Right atrium auricular region (tissue), 2 donors: ENCODE measurements at regions not wholly inside any gene's neighbourhood (a gene's known extent, or its start where the extent isn't known, plus 50 kb on each side); places are given as distances from the start of the nearest gene placed in this dataset.

Source experiments
- DNase-seq: peaks from one replicate; pipeline ENCODE4 v3.0.0-alpha.2; 2019; ENCODE audit warnings: low spot score
- H3K27ac ChIP-seq, 2 donors: fragments of 200-600 bp; sonication (generic); 1 replicate in 1 of 2; 2 replicates in 1 of 2; pipeline ENCODE4 v1.5.1; 2016 to 2019
- H3K27me3 ChIP-seq, 2 donors: fragments of 200-600 bp; sonication (generic); one replicate each; pipeline versions ENCODE4 v1.5.1 to v1.6.0; 2017 to 2019
- H3K36me3 ChIP-seq: fragments of 200-600 bp; sonication (generic); one replicate; pipeline ENCODE4 v1.5.1; 2016
- H3K4me1 ChIP-seq, 2 donors: fragments of 200-600 bp; sonication (generic); one replicate each; pipeline versions ENCODE4 v1.5.1 to v1.6.0; 2017 to 2019
- H3K4me3 ChIP-seq, 2 donors: fragments of 200-600 bp; sonication (generic); 1 replicate in 1 of 2; 2 replicates in 1 of 2; pipeline ENCODE4 v1.5.1; 2017 to 2019; ENCODE audit warnings: mild to moderate bottlenecking in 1 of 2, moderate library complexity in 1 of 2
- H3K9me3 ChIP-seq, 2 donors: fragments of 200-600 bp; sonication (generic); one replicate each; pipeline ENCODE4 v1.5.1; 2019
- CTCF ChIP-seq, 2 donors: fragments of 200-600 bp; sonication (generic); IDR thresholded peaks; one replicate each; pipeline ENCODE4 v1.5.1; 2019; ENCODE audit warnings: antibody characterized with exemption in 2 of 2

DNA sequence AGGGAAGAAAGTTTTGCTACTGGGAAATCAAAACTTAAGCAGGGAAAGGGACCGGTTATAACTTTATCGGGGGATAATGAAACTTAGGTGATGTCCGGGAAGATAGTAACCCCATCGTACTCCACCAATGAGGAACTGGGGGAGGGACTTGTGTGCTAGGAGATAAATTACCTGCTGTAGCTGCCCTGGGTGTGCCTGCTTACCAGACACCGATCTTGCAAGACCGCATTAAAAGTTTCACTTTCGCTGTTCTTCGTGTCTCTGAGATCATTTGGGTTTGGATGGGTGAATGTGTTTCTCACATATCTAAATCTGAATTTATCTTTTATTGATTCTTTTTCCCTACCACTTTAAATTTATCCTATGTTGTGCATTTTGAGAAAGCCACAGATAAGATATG lies 381.4 kb downstream of the SLITRK6 start:
- no peaks in the 10 kb centered on the region for H3K9me3 ChIP-seq
- no peak overlapping the region for H3K4me3 ChIP-seq
- no peaks in the 10 kb centered on the region for H3K4me1 ChIP-seq
- no peak for TF ChIP-seq CTCF (IDR thresholded peaks at IDR 0.05)
- no peak for DNase-seq
- no peaks in the 10 kb centered on the region for H3K36me3 ChIP-seq
- H3K27me3 ChIP-seq = no peaks in the 10 kb centered on the region
- no peak overlapping the region for H3K27ac ChIP-seq

GRCh38 chr13:85413664-85414063 lies 385.6 kb downstream of the SLITRK6 start:
- TF ChIP-seq CTCF (IDR thresholded peaks at IDR 0.05) = no peak

DNA sequence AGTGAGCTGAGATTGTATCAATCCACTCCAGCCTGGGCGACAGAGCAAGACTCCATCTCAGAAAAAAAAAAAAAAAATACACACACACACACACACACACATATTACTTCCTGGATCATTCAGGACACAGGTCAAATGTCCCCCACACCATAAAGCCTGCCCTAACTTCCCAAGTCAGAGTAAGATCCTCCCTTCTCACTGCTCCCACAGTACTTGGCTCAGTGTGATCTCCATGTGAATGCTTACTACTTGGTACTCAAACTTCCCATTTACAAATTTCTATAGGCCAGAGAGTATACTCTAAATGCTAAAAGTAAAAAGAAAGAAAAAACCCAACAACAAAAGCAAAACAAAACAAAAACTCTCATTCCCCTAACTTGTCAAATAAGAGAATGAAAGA lies 386.8 kb downstream of the SLITRK6 start:
- H3K4me3 ChIP-seq = no peak overlapping the region
- H3K36me3 ChIP-seq = no peaks in the 10 kb centered on the region
- H3K4me1 ChIP-seq = no peaks in the 10 kb centered on the region
- no peaks in the 10 kb centered on the region for H3K9me3 ChIP-seq
- no peak overlapping the region for H3K27ac ChIP-seq
- DNase-seq = no peak
- TF ChIP-seq CTCF (IDR thresholded peaks at IDR 0.05) = no peak
- H3K27me3 ChIP-seq = no peaks in the 10 kb centered on the region

More at GRCh38 chr13:85413664-85414063, 385.6 kb downstream of the SLITRK6 start:
- H3K36me3 ChIP-seq = no peaks in the 10 kb centered on the region
- DNase-seq = no peak
- no peak overlapping the region for H3K4me3 ChIP-seq
- no peaks in the 10 kb centered on the region for H3K4me1 ChIP-seq
- no peaks in the 10 kb centered on the region for H3K27me3 ChIP-seq
- no peaks in the 10 kb centered on the region for H3K9me3 ChIP-seq
- no peak overlapping the region for H3K27ac ChIP-seq

GRCh38 chr13:85411591-85411990 lies 387.6 kb downstream of the SLITRK6 start:
- no peaks in the 10 kb centered on the region for H3K9me3 ChIP-seq
- H3K27ac ChIP-seq = no peak overlapping the region
- H3K27me3 ChIP-seq = no peaks in the 10 kb centered on the region
- no peak overlapping the region for H3K4me3 ChIP-seq
- no peak for DNase-seq
- no peaks in the 10 kb centered on the region for H3K4me1 ChIP-seq
- no peaks in the 10 kb centered on the region for H3K36me3 ChIP-seq
- TF ChIP-seq CTCF (IDR thresholded peaks at IDR 0.05) = no peak

DNA sequence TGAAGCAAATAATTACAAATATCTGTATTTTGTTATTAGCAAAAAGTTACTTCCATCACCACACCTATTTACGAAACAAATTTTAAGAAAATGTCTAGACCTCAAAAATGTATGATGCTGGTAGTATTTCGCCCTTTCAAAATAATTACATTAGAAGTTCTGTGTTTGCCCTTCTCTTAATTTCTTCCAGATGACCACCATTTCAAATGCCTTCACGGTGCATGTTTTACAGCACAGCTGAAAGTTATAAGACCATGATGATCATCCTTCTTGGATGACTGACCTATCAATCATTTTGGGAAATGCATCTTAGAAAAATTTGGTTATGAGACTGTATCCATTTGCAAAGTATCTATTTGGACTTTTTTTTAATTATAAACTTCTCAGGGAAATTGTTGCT lies 390.8 kb downstream of the SLITRK6 start:
- Histone ChIP-seq H3K27me3 (no peaks in the 10 kb centered on the region), H3K36me3 (no peaks in the 10 kb centered on the region), H3K4me3 (no peak overlapping the region), H3K9me3 (no peaks in the 10 kb centered on the region), H3K27ac (no peak overlapping the region), H3K4me1 (no peaks in the 10 kb centered on the region)
- no peak for DNase-seq
- no peak for TF ChIP-seq CTCF (IDR thresholded peaks at IDR 0.05)

DNA sequence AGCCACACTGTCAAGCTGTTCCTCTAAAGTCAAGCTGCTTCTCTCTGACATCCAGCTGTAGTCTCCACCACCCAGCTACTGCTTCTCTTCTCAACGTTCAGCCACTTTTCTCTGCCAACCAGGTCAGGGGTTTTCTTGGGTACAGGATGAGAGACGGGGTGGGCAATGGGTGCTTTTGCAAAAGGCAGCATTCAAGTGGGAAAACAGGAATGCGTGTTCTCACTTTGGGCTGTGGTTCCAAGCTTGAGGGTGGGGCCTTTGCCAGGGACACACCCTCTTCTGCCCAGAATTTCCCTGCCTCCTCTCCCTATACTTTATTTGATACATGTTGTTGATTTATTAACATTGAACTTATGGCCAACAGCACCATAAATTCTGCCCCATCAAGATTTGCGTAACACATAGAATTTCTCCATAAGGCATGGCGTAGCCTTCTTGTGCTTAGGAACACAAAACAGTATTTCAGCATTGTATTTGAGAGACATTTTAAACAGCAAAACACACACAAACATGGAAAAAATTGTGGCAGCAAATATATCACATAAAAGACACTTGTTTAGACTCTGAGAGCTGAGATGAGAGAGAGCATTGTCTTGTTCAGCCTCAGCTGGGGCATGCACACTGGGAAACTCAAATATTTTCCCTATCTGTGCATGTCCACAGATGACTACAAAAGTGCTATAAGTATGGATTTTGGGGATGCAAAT lies 392.8 kb downstream of the SLITRK6 start:
- Histone ChIP-seq H3K36me3 (no peaks in the 10 kb centered on the region), H3K4me1 (no peaks in the 10 kb centered on the region)

More for the DNA sequence above, 392.8 kb downstream of the SLITRK6 start:
- Histone ChIP-seq H3K27ac (no peak overlapping the region), H3K9me3 (no peaks in the 10 kb centered on the region), H3K4me3 (no peak overlapping the region), H3K27me3 (no peaks in the 10 kb centered on the region)
- TF ChIP-seq CTCF (IDR thresholded peaks at IDR 0.05) = no peak
- no peak for DNase-seq
